ENCODE measurements at regions not wholly inside any gene's neighbourhood (a gene's known extent, or its start where the extent isn't known, plus 50 kb on each side); places are given as distances from the start of the nearest gene placed in this dataset.

- TF ChIP-seq EZH2 (IDR thresholded peaks at IDR 0.05; ENCODE audit: borderline replicate concordance, low read depth, low read length, severe bottlenecking) (no peak), POLR2A (IDR thresholded peaks at IDR 0.05; ENCODE audit: low read depth, low read length) (no peak), CTCF (IDR thresholded peaks at IDR 0.05; ENCODE audit: extremely low read depth in 1 of 2, insufficient read depth in 1 of 2, low read depth in 1 of 2, low read length in 2 of 2) (no peak), GATA2 (IDR thresholded peaks at IDR 0.05; ENCODE audit: insufficient read depth, insufficient read length, low read depth, low read length) (no peak), FOS (IDR thresholded peaks at IDR 0.05; ENCODE audit: borderline replicate concordance, insufficient read depth, low read length) (no peak)
Observed at GRCh38 chr6:114879693-114880092, 536.9 kb upstream of the HS3ST5 start.
